GM19452 (cell line): ENCODE measurements at regions not wholly inside any gene's neighbourhood (a gene's known extent, or its start where the extent isn't known, plus 50 kb on each side); places are given as distances from the start of the nearest gene placed in this dataset.

Experiments
- ATAC-seq: cut with Tn5 transposase; IDR thresholded peaks from one replicate; pipeline ENCODE4 v1.9.1; 2021; ENCODE audit not compliant: unreplicated experiment

DNA sequence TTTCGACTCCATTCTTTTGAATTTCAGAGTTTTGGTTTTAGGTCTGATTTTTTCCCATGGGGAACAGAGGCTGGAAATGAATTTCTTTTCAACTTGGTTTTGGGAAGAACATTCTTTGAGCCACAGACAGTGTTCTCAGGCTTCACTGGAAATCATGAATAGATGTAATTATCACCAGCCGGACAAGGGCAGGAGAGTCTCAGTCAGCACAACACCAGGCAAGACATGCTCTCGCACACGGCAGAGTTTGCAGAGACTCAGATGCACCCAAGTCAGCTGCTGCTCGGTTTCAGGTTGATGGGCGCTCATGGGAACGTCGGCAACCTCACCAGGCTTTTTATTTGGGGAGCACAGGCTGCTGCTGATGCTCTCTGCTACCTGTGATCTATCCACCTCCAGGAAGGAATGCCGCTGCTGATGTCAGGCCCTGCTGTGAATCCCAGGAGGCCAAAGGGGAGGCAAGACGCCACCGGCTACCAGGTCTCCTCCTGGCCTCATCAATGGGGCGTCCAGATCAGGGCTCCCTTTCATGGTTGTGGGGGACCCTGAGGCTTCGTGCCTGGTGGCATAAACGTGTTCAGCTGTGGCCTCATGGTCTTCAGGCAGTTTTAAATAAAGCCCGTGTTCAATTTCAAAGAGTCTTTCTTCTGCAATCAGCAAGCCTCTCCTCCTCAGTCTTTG lies 332.3 kb upstream of the IRX4 start:
- no peak for ATAC-seq

DNA sequence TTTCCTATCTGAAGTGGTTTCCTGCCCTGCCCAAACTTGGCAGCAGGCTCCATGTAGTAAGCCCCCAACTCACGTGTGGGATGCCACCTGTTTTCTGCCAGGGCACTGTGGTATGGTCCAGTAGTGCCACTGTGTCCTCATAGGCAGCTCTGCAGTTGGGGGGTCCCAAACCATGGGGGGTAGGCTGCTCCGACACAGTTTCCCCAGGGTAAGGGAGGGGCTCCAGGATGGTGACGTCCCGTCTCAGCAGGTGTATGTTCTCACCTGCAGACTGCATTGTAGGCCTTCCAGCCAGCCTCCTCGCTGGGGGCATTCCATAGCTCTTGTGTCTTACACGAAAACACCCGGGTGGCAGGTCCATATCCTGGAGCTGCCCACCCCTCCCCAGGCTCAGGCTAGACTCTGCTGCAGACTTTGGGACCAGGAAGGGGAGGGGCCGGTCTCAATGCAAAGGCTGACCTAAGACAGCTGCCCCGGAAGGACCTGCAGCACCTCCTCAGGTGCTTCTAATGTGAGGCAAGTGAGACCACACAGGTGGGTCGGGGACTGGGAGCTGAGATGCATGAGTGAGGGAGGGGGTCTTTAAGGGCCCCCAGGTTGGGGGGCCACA lies 330.5 kb upstream of the IRX4 start:
- no peak for ATAC-seq

DNA sequence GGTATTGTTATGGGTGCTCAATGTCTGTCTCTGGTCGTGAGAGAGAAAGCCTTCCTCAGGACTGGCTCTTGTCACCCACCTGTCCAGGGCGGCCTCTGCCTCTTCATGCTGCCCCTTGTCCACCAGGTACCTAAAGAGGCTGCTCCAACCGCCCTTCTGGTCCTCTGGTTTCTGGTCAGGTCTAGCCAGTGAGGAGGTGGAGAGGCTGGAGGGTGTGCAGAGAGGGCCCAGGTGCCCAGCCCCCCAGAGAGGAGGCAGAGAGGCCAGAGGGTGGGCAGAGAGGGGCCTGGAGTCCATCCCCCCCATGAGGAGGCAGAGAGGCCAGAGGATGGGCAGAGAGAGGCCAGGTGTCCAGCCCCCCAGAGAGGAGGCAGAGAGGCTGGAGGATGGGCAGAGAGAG lies 329.8 kb upstream of the IRX4 start:
- ATAC-seq: no peak

DNA sequence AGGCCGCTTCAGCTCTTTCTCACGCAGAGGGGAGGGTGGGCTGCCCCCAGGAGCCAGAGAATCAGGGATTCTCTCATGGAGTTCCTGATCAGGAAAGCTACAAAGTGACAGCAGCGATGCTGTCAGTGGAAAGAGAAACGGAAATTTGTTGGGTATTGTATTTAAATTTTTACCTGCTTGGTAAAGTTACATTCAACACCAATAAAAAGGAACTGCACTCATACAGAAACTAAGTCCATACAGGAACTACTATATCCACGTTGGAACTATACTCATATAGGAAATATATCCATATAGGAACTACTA lies 325.5 kb upstream of the IRX4 start:
- no peak for ATAC-seq

GRCh38 chr5:2207416-2208238 lies 324.9 kb upstream of the IRX4 start:
- ATAC-seq: no peak

GRCh38 chr5:2207109-2207399 lies 324.3 kb upstream of the IRX4 start:
- ATAC-seq: no peak

GRCh38 chr5:2206293-2207108 lies 323.8 kb upstream of the IRX4 start:
- no peak for ATAC-seq

DNA sequence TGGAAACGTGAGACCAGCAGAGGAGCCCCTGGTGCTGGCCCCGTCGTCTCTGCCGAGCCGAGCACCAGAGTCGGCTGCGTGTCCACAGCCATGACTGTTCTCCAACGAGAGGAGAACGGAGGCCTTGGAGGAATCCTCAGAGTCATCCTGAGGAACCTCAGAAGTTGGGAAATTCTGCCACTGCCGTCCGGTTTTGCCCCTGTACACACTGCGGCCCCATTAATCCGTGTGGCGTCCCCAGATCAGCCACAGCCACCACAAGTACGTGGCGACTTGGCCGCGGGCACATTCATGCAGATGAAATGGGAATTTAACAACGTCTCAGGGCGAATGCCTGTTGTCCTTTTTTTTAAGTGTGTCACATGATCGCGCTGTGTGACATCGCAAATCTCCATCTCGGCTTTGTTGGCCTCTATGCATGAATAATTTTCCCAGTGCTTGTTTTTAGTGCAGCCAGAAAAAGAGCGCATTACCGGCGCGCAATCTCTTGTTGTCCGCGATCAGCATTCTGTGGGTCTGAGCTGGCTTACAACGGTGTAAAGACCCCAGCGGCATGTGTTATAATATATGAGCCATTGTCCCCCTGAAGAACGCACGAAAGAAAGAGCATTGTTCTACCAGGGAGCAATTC lies 323.0 kb upstream of the IRX4 start:
- no peak for ATAC-seq

DNA sequence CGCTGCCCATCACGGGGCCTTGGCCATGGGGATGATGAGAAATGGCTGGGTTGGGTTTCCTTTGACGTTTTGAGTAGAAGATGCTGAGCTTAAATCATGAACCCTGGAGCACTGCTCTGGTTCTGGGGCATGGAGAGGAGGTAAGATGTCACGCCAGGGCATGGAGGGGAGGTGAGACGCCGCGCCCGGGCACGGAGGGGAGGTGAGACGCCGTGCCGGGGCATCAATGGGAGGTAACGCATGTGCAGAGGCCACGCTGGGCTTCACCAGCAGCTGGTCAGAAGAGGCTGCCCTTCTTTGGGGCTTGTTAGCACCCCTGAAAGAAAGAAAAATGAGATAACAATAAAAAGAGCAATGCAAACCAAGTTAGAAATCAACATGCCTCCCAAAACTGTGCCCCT lies 322.5 kb upstream of the IRX4 start:
- ATAC-seq: no peak

GRCh38 chr5:2204366-2205184 lies 321.9 kb upstream of the IRX4 start:
- no peak for ATAC-seq

GRCh38 chr5:2203774-2204173 lies 321.0 kb upstream of the IRX4 start:
- ATAC-seq: no peak

DNA sequence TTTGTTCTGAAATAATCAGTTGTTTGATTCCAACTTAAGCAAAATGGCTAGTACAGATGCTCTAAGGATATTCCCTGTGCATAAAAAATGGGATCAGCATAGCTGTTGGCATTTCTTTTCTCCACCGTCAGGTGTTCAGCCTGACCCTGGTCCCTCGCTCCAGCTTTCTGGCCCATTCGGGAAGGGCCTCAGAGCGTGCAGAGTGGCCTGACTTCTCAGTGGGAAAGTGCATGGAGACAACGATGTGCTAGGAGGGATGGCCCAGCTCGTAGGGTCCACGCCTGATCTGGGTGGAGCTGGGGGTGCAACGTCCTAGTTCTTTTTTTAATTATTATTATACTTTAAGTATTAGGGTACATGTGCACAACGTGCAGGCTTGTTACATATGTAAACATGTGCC lies 319.1 kb upstream of the IRX4 start:
- no peak for ATAC-seq

DNA sequence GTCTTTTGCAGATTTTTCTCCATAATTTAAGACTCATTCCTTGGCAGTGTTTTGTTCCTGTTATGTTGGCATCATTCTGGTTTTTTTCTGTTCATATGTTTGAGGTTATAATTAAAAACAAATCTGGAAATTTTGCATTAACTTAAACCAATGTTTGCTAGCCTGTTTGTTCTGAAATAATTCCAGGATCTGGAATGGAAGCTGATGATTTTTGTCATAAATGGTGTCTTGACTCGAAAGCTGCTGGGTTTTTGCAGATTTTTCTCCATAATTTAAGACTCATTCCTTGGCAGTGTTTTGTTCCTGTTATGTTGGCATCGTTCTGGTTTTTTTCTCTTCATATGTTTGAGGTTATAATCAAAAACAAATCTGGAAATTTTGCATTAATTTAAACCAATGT lies 318.7 kb upstream of the IRX4 start:
- no peak for ATAC-seq

DNA sequence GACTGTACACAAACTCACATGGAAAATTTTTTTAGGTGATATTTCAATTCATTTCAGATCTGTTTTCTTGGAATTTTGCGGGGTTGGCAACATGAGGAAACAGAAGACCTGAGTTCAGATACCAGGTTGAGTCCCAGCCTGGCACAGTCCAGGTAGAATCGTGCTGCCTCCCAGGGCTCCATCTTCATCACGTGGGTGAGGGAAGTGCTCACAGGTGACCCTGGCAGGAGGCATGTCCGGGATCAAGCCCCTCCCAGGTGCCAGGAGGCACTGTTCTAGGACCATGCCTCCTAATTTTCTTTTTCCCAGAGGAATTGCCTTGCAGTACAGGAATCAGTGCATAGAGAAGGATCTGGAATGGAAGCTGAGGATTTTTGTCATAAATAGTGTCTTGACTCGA lies 318.3 kb upstream of the IRX4 start:
- no peak for ATAC-seq

DNA sequence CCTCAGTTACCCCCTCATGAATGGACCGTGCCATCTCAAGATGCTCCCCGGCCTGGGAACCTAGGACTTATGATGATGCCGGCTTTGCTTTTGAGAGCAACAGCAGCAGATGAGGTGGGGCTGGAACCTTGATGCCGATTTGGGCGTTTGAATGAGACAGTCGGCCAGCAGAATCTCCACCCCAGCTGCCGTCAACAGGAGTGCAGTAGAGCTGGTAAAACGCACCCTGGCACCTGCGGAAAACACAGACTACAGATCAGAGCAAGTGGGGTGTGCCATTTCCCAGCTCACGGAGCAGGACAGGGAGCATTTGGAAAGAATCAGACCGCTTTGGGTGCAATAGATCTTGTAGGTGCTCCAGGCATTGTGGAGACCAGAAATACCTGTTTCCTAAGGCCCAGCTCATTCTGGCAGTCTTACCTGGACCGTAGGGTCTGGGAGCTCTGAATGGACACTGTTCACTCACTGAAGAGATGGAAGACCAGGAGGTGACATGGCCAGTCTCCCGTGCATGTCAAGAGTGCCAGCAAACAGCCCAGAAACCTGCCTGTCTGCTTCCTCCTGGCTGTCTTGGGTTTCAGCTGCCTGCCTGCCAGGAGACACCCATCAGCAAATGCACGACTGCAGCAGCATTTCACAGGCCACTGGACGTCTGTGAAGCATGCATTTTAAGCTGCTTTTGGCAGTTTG lies 317.7 kb upstream of the IRX4 start:
- no peak for ATAC-seq

DNA sequence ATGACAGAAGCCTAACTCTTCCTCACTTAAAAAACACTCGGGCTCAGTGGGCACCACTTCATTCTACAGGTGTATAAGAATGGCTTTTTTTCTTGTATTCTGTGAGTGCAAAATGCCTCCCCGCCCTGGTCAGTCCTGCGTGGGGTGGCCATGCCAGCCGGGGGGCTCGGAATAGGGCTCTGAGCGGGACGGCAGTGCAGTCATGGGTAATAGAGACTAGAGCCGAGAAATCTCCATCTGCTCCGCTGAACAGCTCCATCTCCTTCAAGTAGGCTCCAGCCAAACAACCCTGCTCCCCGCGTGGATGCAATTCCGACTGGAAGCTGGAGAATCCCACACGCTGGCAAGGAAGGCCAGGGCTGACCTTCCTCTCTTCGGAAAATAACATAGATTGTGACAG lies 317.0 kb upstream of the IRX4 start:
- ATAC-seq: no peak

GRCh38 chr5:2196989-2197619 lies 314.4 kb upstream of the IRX4 start:
- no peak for ATAC-seq

- ATAC-seq: no peak
Measured at GRCh38 chr5:2196416-2196815, 313.7 kb upstream of the IRX4 start.

DNA sequence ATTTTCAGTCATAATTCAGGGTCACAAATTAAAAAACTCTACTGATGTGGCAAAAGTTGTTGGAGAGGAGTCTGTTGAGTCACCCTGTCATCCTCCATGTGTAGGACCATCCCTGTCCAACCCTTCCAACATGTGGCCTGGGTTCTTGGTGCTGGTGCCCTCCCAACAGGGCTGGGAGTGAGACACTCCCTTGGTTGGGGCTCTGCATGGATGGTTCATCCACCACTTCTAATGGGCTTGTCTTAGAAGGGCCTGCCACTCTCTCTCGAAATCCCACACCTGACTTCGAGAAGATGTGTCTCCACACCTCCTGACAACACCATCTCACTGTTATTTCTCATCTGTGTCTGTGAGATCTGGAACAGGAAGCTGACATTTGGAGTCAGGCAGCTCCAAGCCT lies 312.2 kb upstream of the IRX4 start:
- no peak for ATAC-seq

- no peak for ATAC-seq
Measured at GRCh38 chr5:2194236-2194555, 311.5 kb upstream of the IRX4 start.
